ENCODE measurements at regions not wholly inside any gene's neighbourhood (a gene's known extent, or its start where the extent isn't known, plus 50 kb on each side); places are given as distances from the start of the nearest gene placed in this dataset.

DNA sequence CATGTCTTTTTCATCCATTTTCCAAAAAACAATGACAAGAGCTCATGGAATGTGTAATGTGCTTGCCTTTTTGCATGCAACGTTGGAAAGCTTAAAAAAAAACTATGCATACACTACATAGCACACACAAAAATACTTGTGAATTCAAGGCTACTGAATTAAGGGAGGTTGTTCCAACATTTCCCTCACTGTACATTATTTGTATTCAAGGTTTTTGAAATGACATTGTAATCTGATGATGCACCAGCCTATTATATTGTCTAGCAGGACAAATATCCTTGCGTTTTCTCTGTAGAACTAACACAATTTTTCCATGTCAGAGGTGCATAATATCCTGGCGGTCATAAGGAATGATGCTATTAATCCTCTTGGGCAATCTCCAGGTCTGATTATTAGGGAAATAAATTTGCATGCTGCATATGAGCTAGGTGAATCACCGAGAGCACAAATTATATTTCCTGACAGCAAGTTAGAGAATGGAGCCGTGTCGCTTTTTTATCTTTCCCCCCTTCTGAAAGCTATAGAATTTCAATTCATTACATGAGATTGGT lies 836.9 kb upstream of the FANCL start (continued):
- TF ChIP-seq, protein P1, sequence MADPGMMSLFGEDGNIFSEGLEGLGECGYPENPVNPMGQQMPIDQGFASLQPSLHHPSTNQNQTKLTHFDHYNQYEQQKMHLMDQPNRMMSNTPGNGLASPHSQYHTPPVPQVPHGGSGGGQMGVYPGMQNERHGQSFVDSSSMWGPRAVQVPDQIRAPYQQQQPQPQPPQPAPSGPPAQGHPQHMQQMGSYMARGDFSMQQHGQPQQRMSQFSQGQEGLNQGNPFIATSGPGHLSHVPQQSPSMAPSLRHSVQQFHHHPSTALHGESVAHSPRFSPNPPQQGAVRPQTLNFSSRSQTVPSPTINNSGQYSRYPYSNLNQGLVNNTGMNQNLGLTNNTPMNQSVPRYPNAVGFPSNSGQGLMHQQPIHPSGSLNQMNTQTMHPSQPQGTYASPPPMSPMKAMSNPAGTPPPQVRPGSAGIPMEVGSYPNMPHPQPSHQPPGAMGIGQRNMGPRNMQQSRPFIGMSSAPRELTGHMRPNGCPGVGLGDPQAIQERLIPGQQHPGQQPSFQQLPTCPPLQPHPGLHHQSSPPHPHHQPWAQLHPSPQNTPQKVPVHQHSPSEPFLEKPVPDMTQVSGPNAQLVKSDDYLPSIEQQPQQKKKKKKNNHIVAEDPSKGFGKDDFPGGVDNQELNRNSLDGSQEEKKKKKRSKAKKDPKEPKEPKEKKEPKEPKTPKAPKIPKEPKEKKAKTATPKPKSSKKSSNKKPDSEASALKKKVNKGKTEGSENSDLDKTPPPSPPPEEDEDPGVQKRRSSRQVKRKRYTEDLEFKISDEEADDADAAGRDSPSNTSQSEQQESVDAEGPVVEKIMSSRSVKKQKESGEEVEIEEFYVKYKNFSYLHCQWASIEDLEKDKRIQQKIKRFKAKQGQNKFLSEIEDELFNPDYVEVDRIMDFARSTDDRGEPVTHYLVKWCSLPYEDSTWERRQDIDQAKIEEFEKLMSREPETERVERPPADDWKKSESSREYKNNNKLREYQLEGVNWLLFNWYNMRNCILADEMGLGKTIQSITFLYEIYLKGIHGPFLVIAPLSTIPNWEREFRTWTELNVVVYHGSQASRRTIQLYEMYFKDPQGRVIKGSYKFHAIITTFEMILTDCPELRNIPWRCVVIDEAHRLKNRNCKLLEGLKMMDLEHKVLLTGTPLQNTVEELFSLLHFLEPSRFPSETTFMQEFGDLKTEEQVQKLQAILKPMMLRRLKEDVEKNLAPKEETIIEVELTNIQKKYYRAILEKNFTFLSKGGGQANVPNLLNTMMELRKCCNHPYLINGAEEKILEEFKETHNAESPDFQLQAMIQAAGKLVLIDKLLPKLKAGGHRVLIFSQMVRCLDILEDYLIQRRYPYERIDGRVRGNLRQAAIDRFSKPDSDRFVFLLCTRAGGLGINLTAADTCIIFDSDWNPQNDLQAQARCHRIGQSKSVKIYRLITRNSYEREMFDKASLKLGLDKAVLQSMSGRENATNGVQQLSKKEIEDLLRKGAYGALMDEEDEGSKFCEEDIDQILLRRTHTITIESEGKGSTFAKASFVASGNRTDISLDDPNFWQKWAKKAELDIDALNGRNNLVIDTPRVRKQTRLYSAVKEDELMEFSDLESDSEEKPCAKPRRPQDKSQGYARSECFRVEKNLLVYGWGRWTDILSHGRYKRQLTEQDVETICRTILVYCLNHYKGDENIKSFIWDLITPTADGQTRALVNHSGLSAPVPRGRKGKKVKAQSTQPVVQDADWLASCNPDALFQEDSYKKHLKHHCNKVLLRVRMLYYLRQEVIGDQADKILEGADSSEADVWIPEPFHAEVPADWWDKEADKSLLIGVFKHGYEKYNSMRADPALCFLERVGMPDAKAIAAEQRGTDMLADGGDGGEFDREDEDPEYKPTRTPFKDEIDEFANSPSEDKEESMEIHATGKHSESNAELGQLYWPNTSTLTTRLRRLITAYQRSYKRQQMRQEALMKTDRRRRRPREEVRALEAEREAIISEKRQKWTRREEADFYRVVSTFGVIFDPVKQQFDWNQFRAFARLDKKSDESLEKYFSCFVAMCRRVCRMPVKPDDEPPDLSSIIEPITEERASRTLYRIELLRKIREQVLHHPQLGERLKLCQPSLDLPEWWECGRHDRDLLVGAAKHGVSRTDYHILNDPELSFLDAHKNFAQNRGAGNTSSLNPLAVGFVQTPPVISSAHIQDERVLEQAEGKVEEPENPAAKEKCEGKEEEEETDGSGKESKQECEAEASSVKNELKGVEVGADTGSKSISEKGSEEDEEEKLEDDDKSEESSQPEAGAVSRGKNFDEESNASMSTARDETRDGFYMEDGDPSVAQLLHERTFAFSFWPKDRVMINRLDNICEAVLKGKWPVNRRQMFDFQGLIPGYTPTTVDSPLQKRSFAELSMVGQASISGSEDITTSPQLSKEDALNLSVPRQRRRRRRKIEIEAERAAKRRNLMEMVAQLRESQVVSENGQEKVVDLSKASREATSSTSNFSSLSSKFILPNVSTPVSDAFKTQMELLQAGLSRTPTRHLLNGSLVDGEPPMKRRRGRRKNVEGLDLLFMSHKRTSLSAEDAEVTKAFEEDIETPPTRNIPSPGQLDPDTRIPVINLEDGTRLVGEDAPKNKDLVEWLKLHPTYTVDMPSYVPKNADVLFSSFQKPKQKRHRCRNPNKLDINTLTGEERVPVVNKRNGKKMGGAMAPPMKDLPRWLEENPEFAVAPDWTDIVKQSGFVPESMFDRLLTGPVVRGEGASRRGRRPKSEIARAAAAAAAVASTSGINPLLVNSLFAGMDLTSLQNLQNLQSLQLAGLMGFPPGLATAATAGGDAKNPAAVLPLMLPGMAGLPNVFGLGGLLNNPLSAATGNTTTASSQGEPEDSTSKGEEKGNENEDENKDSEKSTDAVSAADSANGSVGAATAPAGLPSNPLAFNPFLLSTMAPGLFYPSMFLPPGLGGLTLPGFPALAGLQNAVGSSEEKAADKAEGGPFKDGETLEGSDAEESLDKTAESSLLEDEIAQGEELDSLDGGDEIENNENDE (IDR thresholded peaks at IDR 0.05; ENCODE audit: insufficient replicate concordance, low read length): no peak
- TF ChIP-seq RBBP5 (IDR thresholded peaks at IDR 0.05; ENCODE audit: borderline replicate concordance, low read depth, low read length): no peak
- no peak for TF ChIP-seq SP4 (IDR thresholded peaks at IDR 0.05; ENCODE audit: low read length)
- TF ChIP-seq BACH1 (IDR thresholded peaks at IDR 0.05; ENCODE audit: low read length): no peak
- TF ChIP-seq SIX5 (IDR thresholded peaks at IDR 0.05; ENCODE audit: low read depth, low read length): no peak
